CMK (cell line): ENCODE measurements at regions not wholly inside any gene's neighbourhood (a gene's known extent, or its start where the extent isn't known, plus 50 kb on each side); places are given as distances from the start of the nearest gene placed in this dataset.
"Not testable (repeated sequence)": the region's sequence is repeated elsewhere in the genome, so short reads cannot be mapped to it uniquely, and the experiment has no call there.

Source experiments
- DNase-seq: peaks from one replicate; pipeline ENCODE4 v3.0.0-alpha.2; 2010; ENCODE audit warnings: low read depth

- no peak for DNase-seq
Observed at GRCh38 chr5:101505891-101506570, 602.9 kb upstream of the ST8SIA4 start.

- DNase-seq = no peak
Observed at GRCh38 chr5:101482931-101483330, 579.8 kb upstream of the ST8SIA4 start.

- no peak for DNase-seq
Observed at GRCh38 chr5:101473483-101473882, 570.4 kb upstream of the ST8SIA4 start.

GRCh38 chr5:101461455-101461854, 558.4 kb upstream of the ST8SIA4 start:
- DNase-seq = no peak

- no peak for DNase-seq
Observed at GRCh38 chr5:101458587-101458986, 555.5 kb upstream of the ST8SIA4 start.

GRCh38 chr5:101455851-101456250, 552.8 kb upstream of the ST8SIA4 start:
- DNase-seq = no peak

GRCh38 chr5:101455048-101455447, 552.0 kb upstream of the ST8SIA4 start:
- DNase-seq = no peak

- not testable (repeated sequence) for DNase-seq
Observed at GRCh38 chr5:101442281-101442680, 539.2 kb upstream of the ST8SIA4 start.

- no peak for DNase-seq
Observed at GRCh38 chr5:101440173-101440572, 537.1 kb upstream of the ST8SIA4 start.

- no peak for DNase-seq
Observed at GRCh38 chr5:101437351-101437750, 534.3 kb upstream of the ST8SIA4 start.

GRCh38 chr5:101435768-101436167, 532.7 kb upstream of the ST8SIA4 start:
- no peak for DNase-seq

GRCh38 chr5:101431201-101431600, 528.1 kb upstream of the ST8SIA4 start:
- no peak for DNase-seq

GRCh38 chr5:101430551-101430950, 527.5 kb upstream of the ST8SIA4 start:
- DNase-seq = no peak

- no peak for DNase-seq
Observed at GRCh38 chr5:101429241-101429640, 526.2 kb upstream of the ST8SIA4 start.

GRCh38 chr5:101425339-101425859, 522.3 kb upstream of the ST8SIA4 start:
- no peak for DNase-seq

- no peak for DNase-seq
Observed at GRCh38 chr5:101424530-101425175, 521.6 kb upstream of the ST8SIA4 start.

GRCh38 chr5:101418713-101419118, 515.6 kb upstream of the ST8SIA4 start:
- no peak for DNase-seq

- DNase-seq = no peak
Observed at GRCh38 chr5:101404531-101404930, 501.4 kb upstream of the ST8SIA4 start.

- DNase-seq = no peak
Observed at GRCh38 chr5:101393795-101394450, 490.8 kb upstream of the ST8SIA4 start.

GRCh38 chr5:101390151-101390908, 487.2 kb upstream of the ST8SIA4 start:
- peak; percentile 14 for DNase-seq

- no peak for DNase-seq
Observed at GRCh38 chr5:101385276-101385675, 482.2 kb upstream of the ST8SIA4 start.

GRCh38 chr5:101370181-101370580, 467.1 kb upstream of the ST8SIA4 start:
- DNase-seq = no peak
